GM21717 (cell line): ENCODE measurements at regions not wholly inside any gene's neighbourhood (a gene's known extent, or its start where the extent isn't known, plus 50 kb on each side); places are given as distances from the start of the nearest gene placed in this dataset.

Experiments used
- ATAC-seq: cut with Tn5 transposase; IDR thresholded peaks from one replicate; pipeline ENCODE4 v1.9.1; 2021; ENCODE audit warnings: mild to moderate bottlenecking, moderate library complexity; ENCODE audit not compliant: unreplicated experiment

GRCh38 chr2:30046979-30047378 is 99.8 kb upstream of the YPEL5 start:
- ATAC-seq, result no peak

DNA sequence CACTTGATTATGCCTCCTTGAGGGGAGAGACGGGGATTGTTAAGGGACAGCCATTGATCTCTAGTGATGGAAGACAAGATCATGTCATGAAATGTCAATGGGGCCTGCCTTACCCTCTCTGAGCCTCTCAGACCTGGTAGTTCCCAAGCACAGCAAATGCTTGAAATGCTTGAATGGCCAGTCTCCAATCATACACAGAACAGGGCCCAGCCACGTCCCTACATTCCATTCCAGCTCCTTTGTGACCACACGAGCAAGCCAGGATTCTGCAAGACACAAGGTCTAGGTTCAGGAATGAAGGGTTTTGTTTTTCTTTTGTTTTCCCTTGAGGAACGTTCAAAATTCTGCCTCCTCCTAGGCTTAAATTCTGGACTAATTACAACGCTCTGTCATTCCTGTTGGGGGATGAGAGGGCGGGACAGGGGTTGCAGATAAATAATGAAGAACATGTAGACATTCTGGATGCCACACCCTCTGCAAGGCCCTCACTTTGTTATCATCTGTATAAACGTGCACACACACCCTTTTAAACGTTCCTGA is 98.1 kb upstream of the YPEL5 start:
- no peak for ATAC-seq

- no peak for ATAC-seq
Observed at GRCh38 chr2:30055548-30055947, 91.3 kb upstream of the YPEL5 start.

DNA sequence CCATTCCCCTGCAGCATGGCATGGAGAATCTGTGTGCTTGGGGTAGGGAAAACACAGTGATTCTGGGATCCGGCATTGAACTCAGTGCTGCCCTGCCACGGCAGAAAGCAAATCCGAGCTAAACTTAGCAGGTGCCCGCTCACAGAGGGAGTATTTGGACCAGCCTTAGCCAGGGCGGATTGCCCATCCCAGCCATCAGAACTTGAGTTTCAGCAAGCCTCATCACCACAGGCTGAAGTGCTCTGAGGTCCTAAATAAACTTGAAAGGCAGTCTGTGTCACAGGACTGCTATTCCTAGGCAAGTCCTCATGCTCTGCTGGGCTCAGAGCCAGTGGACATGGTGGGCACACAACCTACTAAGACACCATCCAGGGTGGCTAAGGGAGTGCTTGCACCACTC is 86.2 kb upstream of the YPEL5 start:
- no peak for ATAC-seq

DNA sequence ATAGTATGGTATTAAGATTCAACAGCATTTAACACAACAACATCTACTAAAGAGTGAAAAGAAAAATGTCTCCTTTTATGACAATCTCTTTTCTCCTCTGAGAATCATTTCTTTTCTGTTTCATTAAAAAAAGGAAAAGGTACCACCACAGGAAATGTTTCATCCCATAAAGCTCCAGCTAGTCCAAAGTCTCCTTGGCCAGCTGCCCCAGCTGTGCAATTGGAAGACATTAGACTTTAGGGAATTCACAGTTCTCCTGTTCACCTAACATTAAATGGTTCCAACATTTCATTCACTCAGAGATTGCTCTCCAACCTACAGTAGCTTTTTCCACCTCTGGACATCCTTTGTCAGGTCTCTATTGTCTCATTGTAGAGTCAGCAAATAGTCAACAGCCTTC is 78.7 kb upstream of the YPEL5 start:
- ATAC-seq, result no peak

GRCh38 chr2:30072250-30072842 is 74.5 kb upstream of the YPEL5 start:
- ATAC-seq, result peak; percentile 70

DNA sequence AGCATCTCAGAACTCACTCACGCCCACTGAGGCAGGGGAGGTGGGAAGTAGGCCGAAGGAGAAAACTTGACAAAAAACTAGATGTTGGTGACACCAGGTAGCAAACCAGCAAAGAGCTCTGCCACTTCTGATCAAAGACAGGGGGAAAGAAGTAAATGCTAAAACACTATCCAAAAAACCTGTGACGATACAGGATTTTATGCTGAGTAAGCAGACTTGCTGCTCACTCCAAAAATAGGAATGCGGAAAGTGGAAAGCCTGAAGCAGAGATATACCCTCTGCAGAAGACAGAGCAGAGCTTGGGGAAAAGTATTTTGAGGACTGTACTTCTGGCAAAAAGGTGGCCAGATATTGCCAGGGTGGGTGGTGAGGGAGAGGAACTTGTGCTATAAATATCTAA is 73.3 kb upstream of the YPEL5 start:
- no peak for ATAC-seq

DNA sequence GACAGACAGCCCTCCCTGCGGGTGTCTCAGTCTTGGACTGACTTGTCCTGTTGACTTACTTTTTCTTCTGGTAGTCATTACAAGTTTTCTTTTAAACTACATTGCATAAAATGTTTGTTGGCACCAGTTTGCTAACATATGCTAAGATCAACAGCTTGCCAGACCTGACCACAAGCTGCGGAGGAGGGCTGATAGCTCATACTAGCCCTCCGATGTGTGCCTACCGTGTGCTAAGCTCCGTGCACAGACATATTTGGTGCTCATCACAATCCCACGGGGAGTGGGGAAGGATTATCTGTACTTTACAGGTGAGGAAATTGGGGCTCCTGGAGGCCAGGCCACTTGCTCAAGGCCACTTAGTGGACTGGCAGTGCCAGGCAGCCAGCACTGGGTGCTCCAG is 72.8 kb upstream of the YPEL5 start:
- no peak for ATAC-seq

DNA sequence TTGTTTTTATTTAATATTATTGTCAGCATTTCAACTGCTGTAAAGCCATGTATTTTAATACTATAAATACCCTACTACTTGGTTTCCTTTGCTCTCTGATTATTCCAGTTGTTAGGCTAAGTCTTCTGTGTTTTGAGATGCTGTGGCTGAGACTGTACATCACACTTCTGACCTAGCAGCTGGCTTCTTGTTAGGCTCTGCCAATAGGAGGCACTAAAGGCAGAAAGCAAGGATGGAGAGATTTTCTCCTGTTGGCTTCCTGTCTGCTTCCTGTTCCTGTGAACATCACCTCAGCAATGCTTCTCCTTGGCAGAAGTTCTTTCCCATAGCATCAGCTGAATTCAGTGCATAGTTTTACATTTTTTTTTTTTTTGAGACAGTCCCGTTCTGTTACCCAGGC is 68.3 kb upstream of the YPEL5 start:
- ATAC-seq, result no peak

GRCh38 chr2:30084915-30085314 is 61.9 kb upstream of the YPEL5 start:
- no peak for ATAC-seq

- ATAC-seq, result no peak
Observed at GRCh38 chr2:30089171-30089570, 57.6 kb upstream of the YPEL5 start.

DNA sequence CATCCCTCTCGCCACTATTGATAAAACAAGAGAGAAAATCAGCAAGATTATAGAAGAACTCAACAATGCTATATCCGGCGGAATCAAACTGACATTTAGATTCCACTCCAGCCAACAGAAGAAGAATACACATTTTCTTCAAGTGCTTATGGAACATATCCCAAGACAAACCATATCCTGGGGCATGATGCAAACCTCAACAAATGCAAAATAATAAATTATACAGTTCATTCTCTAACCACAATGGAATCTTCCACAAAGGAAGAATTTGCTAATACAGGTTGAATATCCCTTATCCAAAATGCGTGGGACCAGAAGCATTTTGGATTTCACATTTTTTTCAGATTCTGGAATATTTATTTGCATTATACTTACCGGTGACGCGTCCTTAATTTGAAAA is 51.4 kb upstream of the YPEL5 start:
- ATAC-seq, result no peak

DNA sequence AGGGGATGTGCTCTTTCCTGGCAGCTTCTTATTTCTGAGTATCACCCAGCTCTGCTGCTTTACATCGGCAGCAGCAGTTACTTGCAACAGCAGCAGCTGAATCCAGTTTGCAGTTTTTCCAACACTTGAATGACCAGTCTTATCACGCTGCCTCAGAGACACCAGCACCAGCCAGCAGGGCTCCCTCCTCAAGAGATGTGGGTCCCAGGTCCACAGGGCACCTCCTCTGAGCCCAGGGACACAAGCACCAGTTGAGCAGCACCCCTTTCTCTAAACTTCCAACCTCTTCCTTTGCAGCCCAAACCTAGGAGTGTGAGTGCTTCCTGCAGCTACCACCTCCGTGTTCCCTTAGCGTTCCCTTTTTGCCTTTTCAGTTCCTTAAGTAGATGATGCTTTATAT is 50.4 kb upstream of the YPEL5 start:
- ATAC-seq, result no peak
